ENCODE measurements at regions not wholly inside any gene's neighbourhood (a gene's known extent, or its start where the extent isn't known, plus 50 kb on each side); places are given as distances from the start of the nearest gene placed in this dataset.
"Not testable (repeated sequence)": the region's sequence is repeated elsewhere in the genome, so short reads cannot be mapped to it uniquely, and the experiment has no call there.

GRCh38 chr7:73244782-73245311, 63.8 kb downstream of the NSUN5 start:
- ATAC-seq, result not testable (repeated sequence)

GRCh38 chr7:73234994-73235717, 73.5 kb downstream of the NSUN5 start:
- ATAC-seq, result peak; percentile 90 to 93

- not testable (repeated sequence) for ATAC-seq
Observed at GRCh38 chr7:73225745-73226144, 82.9 kb downstream of the NSUN5 start.

GRCh38 chr7:73221724-73222123, 86.9 kb downstream of the NSUN5 start:
- peak; percentile 55 to 67 for ATAC-seq

- ATAC-seq, result not testable (repeated sequence)
Observed at GRCh38 chr7:73220766-73221370, 87.8 kb downstream of the NSUN5 start.

- peak; percentile 57 to 64 for ATAC-seq
Observed at GRCh38 chr7:73220357-73220756, 88.3 kb downstream of the NSUN5 start.

- not testable (repeated sequence) for ATAC-seq
Observed at GRCh38 chr7:73218802-73219201, 89.8 kb downstream of the NSUN5 start.

GRCh38 chr7:73216046-73216675, 92.5 kb downstream of the NSUN5 start:
- not testable (repeated sequence) for ATAC-seq

GRCh38 chr7:73215232-73215631, 93.4 kb downstream of the NSUN5 start:
- ATAC-seq, result not testable (repeated sequence)

- ATAC-seq, result not testable (repeated sequence)
Observed at GRCh38 chr7:73214471-73214870, 94.2 kb downstream of the NSUN5 start.

GRCh38 chr7:73213076-73213475, 95.5 kb downstream of the NSUN5 start:
- ATAC-seq, result peak; percentile 12 to 28

- not testable (repeated sequence) for ATAC-seq
Observed at GRCh38 chr7:73205594-73205993, 103.0 kb downstream of the NSUN5 start.

- not testable (repeated sequence) for ATAC-seq
Observed at GRCh38 chr7:73204898-73205297, 103.7 kb downstream of the NSUN5 start.

GRCh38 chr7:73203312-73203711, 105.3 kb downstream of the NSUN5 start:
- not testable (repeated sequence) for ATAC-seq

GRCh38 chr7:73201264-73201663, 107.4 kb downstream of the NSUN5 start:
- not testable (repeated sequence) for ATAC-seq

GRCh38 chr7:73200518-73201099, 108.0 kb downstream of the NSUN5 start:
- not testable (repeated sequence) for ATAC-seq

- not testable (repeated sequence) for ATAC-seq
Observed at GRCh38 chr7:73193991-73194390, 108.2 kb upstream of the SPDYE9 start.

- ATAC-seq, result not testable (repeated sequence)
Observed at GRCh38 chr7:73190483-73191155, 104.8 kb upstream of the SPDYE9 start.

GRCh38 chr7:73188287-73188686, 102.4 kb upstream of the SPDYE9 start:
- not testable (repeated sequence) for ATAC-seq

GRCh38 chr7:73186589-73187309, 100.9 kb upstream of the SPDYE9 start:
- not testable (repeated sequence) for ATAC-seq

- ATAC-seq, result not testable (repeated sequence)
Observed at GRCh38 chr7:73176813-73177212, 91.0 kb upstream of the SPDYE9 start.

- ATAC-seq, result not testable (repeated sequence)
Observed at GRCh38 chr7:73175322-73175721, 89.5 kb upstream of the SPDYE9 start.
